Neuronal stem cell (in vitro differentiated cells): ENCODE measurements at regions not wholly inside any gene's neighbourhood (a gene's known extent, or its start where the extent isn't known, plus 50 kb on each side); places are given as distances from the start of the nearest gene placed in this dataset.

Experiments
- DNase-seq: peaks from one replicate; pipeline ENCODE4 v3.0.0-alpha.2; 2013; ENCODE audit warnings: low spot score
- H2AFZ ChIP-seq: one replicate; pipeline ENCODE4 v1.6.1; 2013; ENCODE audit warnings: mild to moderate bottlenecking, low read length, inconsistent platforms
- H2AK5ac ChIP-seq: 2 replicates; pipeline ENCODE4 v1.6.1; 2013; ENCODE audit warnings: low read depth, mild to moderate bottlenecking, inconsistent platforms, low read length, moderate library complexity, mixed read lengths
- H2BK120ac ChIP-seq: 2 replicates; pipeline ENCODE4 v1.6.1; 2013; ENCODE audit warnings: low read depth, mild to moderate bottlenecking, inconsistent platforms, low read length, moderate library complexity, mixed read lengths
- H2BK12ac ChIP-seq: one replicate; pipeline ENCODE4 v1.6.1; 2013; ENCODE audit warnings: low read length, inconsistent platforms
- H2BK15ac ChIP-seq: 2 replicates; pipeline ENCODE4 v1.6.1; 2013; ENCODE audit warnings: mild to moderate bottlenecking, low read length, inconsistent platforms, mixed read lengths
- H2BK5ac ChIP-seq: one replicate; pipeline ENCODE4 v1.6.1; 2013; ENCODE audit warnings: inconsistent platforms, mild to moderate bottlenecking, low read length, moderate library complexity
- H3K14ac ChIP-seq: one replicate; pipeline ENCODE4 v1.6.1; 2013; ENCODE audit warnings: low read length, inconsistent platforms
- H3K18ac ChIP-seq: 2 replicates; pipeline ENCODE4 v1.6.1; 2013; ENCODE audit warnings: low read length, inconsistent platforms
- H3K23ac ChIP-seq: 2 replicates; pipeline ENCODE4 v1.6.1; 2013; ENCODE audit warnings: low read depth, mild to moderate bottlenecking, mixed read lengths, low read length, inconsistent platforms; ENCODE audit not compliant: poor library complexity
- H3K27ac ChIP-seq: replicated peaks from 3 replicates; pipeline ENCODE4 v1.5.1; 2013; ENCODE audit warnings: low read length, inconsistent platforms
- H3K27me3 ChIP-seq, 3 experiments: 2 replicates each; pipeline ENCODE4 v1.6.1; 2013; ENCODE audit warnings: low read length in 3 of 3, mild to moderate bottlenecking in 2 of 3, inconsistent platforms in 1 of 3, low read depth in 1 of 3, mixed read lengths in 1 of 3, moderate library complexity in 1 of 3; ENCODE audit not compliant: control insufficient read depth in 3 of 3, insufficient read depth in 3 of 3
- H3K36me3 ChIP-seq, 2 donors: replicated peaks in 1 of 2; 2 replicates each; pipeline ENCODE4 v1.6.1; 2013; ENCODE audit warnings: low read length in 2 of 2; ENCODE audit not compliant: control insufficient read depth in 2 of 2, insufficient read depth in 2 of 2
- H3K4ac ChIP-seq: 2 replicates; pipeline ENCODE4 v1.6.1; 2013; ENCODE audit warnings: inconsistent platforms, mild to moderate bottlenecking, low read length, moderate library complexity
- H3K4me1 ChIP-seq, 2 donors: 1 replicate in 1 of 2; 2 replicates in 1 of 2; pipeline ENCODE4 v1.6.1; 2013; ENCODE audit warnings: low read length in 2 of 2, low read depth in 1 of 2; ENCODE audit not compliant: control insufficient read depth in 2 of 2, insufficient read depth in 1 of 2
- H3K4me2 ChIP-seq: one replicate; pipeline ENCODE4 v1.6.1; 2013; ENCODE audit warnings: mild to moderate bottlenecking, low read length, inconsistent platforms; ENCODE audit not compliant: insufficient read depth, poor library complexity, severe bottlenecking
- H3K4me3 ChIP-seq, 2 donors: 2 replicates each; pipeline ENCODE4 v1.5.1; 2013; ENCODE audit warnings: low read length in 2 of 2, mild to moderate bottlenecking in 2 of 2, inconsistent platforms in 1 of 2, moderate library complexity in 1 of 2
- H3K79me1 ChIP-seq: one replicate; pipeline ENCODE4 v1.6.1; 2013; ENCODE audit warnings: low read depth, mild to moderate bottlenecking, inconsistent platforms, low read length, moderate library complexity
- H3K9ac ChIP-seq: one replicate; pipeline ENCODE4 v1.6.1; 2013; ENCODE audit warnings: mild to moderate bottlenecking, low read depth, low read length, inconsistent platforms; ENCODE audit not compliant: poor library complexity
- H3K9me3 ChIP-seq, 2 donors: replicated peaks in 1 of 2; 2 replicates each; pipeline versions ENCODE3 to v1.6.1; 2013; ENCODE audit warnings: low read length in 2 of 2, mild to moderate bottlenecking in 2 of 2, inconsistent platforms in 1 of 2, low read depth in 1 of 2, mixed read lengths in 1 of 2, moderate library complexity in 1 of 2; ENCODE audit not compliant: control insufficient read depth in 2 of 2, insufficient read depth in 1 of 2
- H4K8ac ChIP-seq: one replicate; pipeline ENCODE4 v1.6.1; 2013; ENCODE audit warnings: low read depth, mild to moderate bottlenecking, inconsistent platforms, low read length, moderate library complexity
- H4K91ac ChIP-seq: one replicate; pipeline ENCODE4 v1.6.1; 2013; ENCODE audit warnings: low read length, low read depth, mild to moderate bottlenecking, inconsistent platforms; ENCODE audit not compliant: poor library complexity
- WGBS, 2 donors: extraction: QIAGEN DNeasy Blood & Tissue Kit; methylation state at CpG; one replicate each; pipeline ENCODE4 v1.1.7; 2013; ENCODE audit warnings: missing lambda C conversion rate in 2 of 2, mixed read lengths in 1 of 2; ENCODE audit not compliant: insufficient read length in 2 of 2, insufficient replicate concordance in 1 of 2; ENCODE audit errors: extremely low coverage in 2 of 2; 5-methylcytosine and 5-hydroxymethylcytosine counted together

GRCh38 chr5:19031491-19031890 lies 956.5 kb downstream of the CDH18 start:
- Histone ChIP-seq H2BK12ac (no peak overlapping the region), H2AFZ (no peak overlapping the region), H3K79me1 (no peaks in the 10 kb centered on the region), H3K23ac (no peak overlapping the region), H2BK15ac (no peak overlapping the region), H4K91ac (no peak overlapping the region), H3K4me1 (peaks cover 0 to 3% of the 10 kb centered on the region in 2 donors), H3K9ac (no peak overlapping the region), H3K14ac (no peak overlapping the region), H3K4ac (no peak overlapping the region), H2BK5ac (no peak overlapping the region), H4K8ac (no peak overlapping the region), H2BK120ac (no peak overlapping the region), H3K4me3 (no peak overlapping the region), H3K36me3 (no peaks in the 10 kb centered on the region), H3K27ac (no peak overlapping the region), H3K4me2 (no peak overlapping the region), H3K18ac (no peak overlapping the region), H3K27me3 (no peaks in the 10 kb centered on the region), H3K9me3 (no peaks in the 10 kb centered on the region), H2AK5ac (no peak overlapping the region)
- no peak for DNase-seq
- no CpG with 5 or more reads among the region's 3 CpGs for WGBS, 2 donors

- H3K27me3 ChIP-seq = no peaks in the 10 kb centered on the region
- no peak overlapping the region for H3K9ac ChIP-seq
- no peak overlapping the region for H3K4me3 ChIP-seq
- DNase-seq = no peak
- no CpG with 5 or more reads among the region's 1 CpG for WGBS, 2 donors
- H3K9me3 ChIP-seq = no peaks in the 10 kb centered on the region
- no peaks in the 10 kb centered on the region for H3K4me1 ChIP-seq
- no peak overlapping the region for H4K8ac ChIP-seq
- H4K91ac ChIP-seq = no peak overlapping the region
- H3K79me1 ChIP-seq = no peaks in the 10 kb centered on the region
- H3K18ac ChIP-seq = no peak overlapping the region
- no peak overlapping the region for H2BK120ac ChIP-seq
- H3K23ac ChIP-seq = no peak overlapping the region
- no peak overlapping the region for H2AK5ac ChIP-seq
- no peak overlapping the region for H2BK12ac ChIP-seq
- H2BK5ac ChIP-seq = no peak overlapping the region
- no peak overlapping the region for H3K27ac ChIP-seq
- no peak overlapping the region for H3K4ac ChIP-seq
- H3K36me3 ChIP-seq = no peaks in the 10 kb centered on the region
- H3K4me2 ChIP-seq = no peak overlapping the region
- no peak overlapping the region for H2AFZ ChIP-seq
- no peak overlapping the region for H2BK15ac ChIP-seq
- no peak overlapping the region for H3K14ac ChIP-seq
Measured at GRCh38 chr5:19035816-19036215, 952.2 kb downstream of the CDH18 start.

GRCh38 chr5:19042106-19042505 lies 945.9 kb downstream of the CDH18 start:
- Histone ChIP-seq H4K8ac (no peak overlapping the region), H4K91ac (no peak overlapping the region), H3K18ac (no peak overlapping the region), H3K9ac (no peak overlapping the region), H2BK12ac (no peak overlapping the region), H2BK5ac (no peak overlapping the region), H3K4ac (no peak overlapping the region), H3K4me1 (peaks cover 7 to 8% of the 10 kb centered on the region in 2 donors), H3K14ac (no peak overlapping the region), H3K9me3 (no peaks in the 10 kb centered on the region), H2BK120ac (no peak overlapping the region), H2AK5ac (no peak overlapping the region), H2AFZ (no peak overlapping the region), H3K27me3 (no peaks in the 10 kb centered on the region), H3K4me3 (no peak overlapping the region), H3K4me2 (no peak overlapping the region), H3K36me3 (no peaks in the 10 kb centered on the region), H2BK15ac (no peak overlapping the region), H3K79me1 (no peaks in the 10 kb centered on the region), H3K27ac (no peak overlapping the region), H3K23ac (no peak overlapping the region)
- no CpG with 5 or more reads among the region's 2 CpGs for WGBS, 2 donors
- DNase-seq = no peak

GRCh38 chr5:19044311-19044710 lies 943.7 kb downstream of the CDH18 start:
- Histone ChIP-seq H3K79me1 (no peaks in the 10 kb centered on the region), H3K4ac (no peak overlapping the region), H2BK15ac (no peak overlapping the region), H4K8ac (no peak overlapping the region), H4K91ac (no peak overlapping the region), H3K9me3 (no peaks in the 10 kb centered on the region), H2BK120ac (no peak overlapping the region), H2BK12ac (no peak overlapping the region), H2BK5ac (no peak overlapping the region), H3K9ac (no peak overlapping the region), H3K4me1 (peaks cover 7 to 13% of the 10 kb centered on the region in 2 donors), H3K23ac (no peak overlapping the region), H2AFZ (peak overlapping the region; percentile 77), H3K36me3 (no peaks in the 10 kb centered on the region), H3K18ac (no peak overlapping the region), H3K27me3 (no peaks in the 10 kb centered on the region), H3K27ac (no peak overlapping the region), H3K4me2 (no peak overlapping the region), H2AK5ac (no peak overlapping the region), H3K4me3 (peak overlapping the region in 1 of 2 donors; percentile 19), H3K14ac (no peak overlapping the region)
- no peak for DNase-seq
- no CpG with 5 or more reads among the region's 3 CpGs for WGBS, 2 donors
